ENCODE measurements at regions not wholly inside any gene's neighbourhood (a gene's known extent, or its start where the extent isn't known, plus 50 kb on each side); places are given as distances from the start of the nearest gene placed in this dataset.
"Not testable (repeated sequence)": the region's sequence is repeated elsewhere in the genome, so short reads cannot be mapped to it uniquely, and the experiment has no call there.

GRCh38 chr6:78538002-78538401 is 329.3 kb upstream of the IRAK1BP1 start:
- H3K27me3 ChIP-seq (ENCODE audit: insufficient read depth, low read length, poor library complexity): no peaks in the 10 kb centered on the region
- no peak overlapping the region for H3K9ac ChIP-seq (ENCODE audit: low read depth, low read length)
- no peaks in the 10 kb centered on the region for H3K9me3 ChIP-seq (ENCODE audit: insufficient read depth, low read length, severe bottlenecking)
- no peaks in the 10 kb centered on the region for H3K36me3 ChIP-seq (ENCODE audit: insufficient read depth, low read length)
- no peak overlapping the region for H3K27ac ChIP-seq (ENCODE audit: low read length)
- no peak for DNase-seq
- H3K79me2 ChIP-seq (ENCODE audit: insufficient read depth, low read length): no peaks in the 10 kb centered on the region
- no peak overlapping the region for H3K4me2 ChIP-seq (ENCODE audit: insufficient read depth, low read length)
- no peaks in the 10 kb centered on the region for H4K20me1 ChIP-seq (ENCODE audit: insufficient read depth, low read length)
- no peak overlapping the region for H2AFZ ChIP-seq (ENCODE audit: low read depth, low read length)
- no peaks in the 10 kb centered on the region for H3K4me1 ChIP-seq (ENCODE audit: insufficient read depth, low read length)
- ATAC-seq (ENCODE audit: insufficient read depth, low read depth): no peak
- no peak for TF ChIP-seq EZH2 (IDR thresholded peaks at IDR 0.05; ENCODE audit: borderline replicate concordance, low read depth, low read length, severe bottlenecking)
- H3K4me3 ChIP-seq (ENCODE audit: low read depth in 1 of 2, low read length in 2 of 2): no peak overlapping the region

- not testable (repeated sequence) for H3K4me1 ChIP-seq (ENCODE audit: insufficient read depth, low read length); ATAC-seq (ENCODE audit: insufficient read depth, low read depth); H3K27me3 ChIP-seq (ENCODE audit: insufficient read depth, low read length, poor library complexity); H3K36me3 ChIP-seq (ENCODE audit: insufficient read depth, low read length); H2AFZ ChIP-seq (ENCODE audit: low read depth, low read length); H3K4me2 ChIP-seq (ENCODE audit: insufficient read depth, low read length); H4K20me1 ChIP-seq (ENCODE audit: insufficient read depth, low read length); H3K27ac ChIP-seq (ENCODE audit: low read length); H3K9me3 ChIP-seq (ENCODE audit: insufficient read depth, low read length, severe bottlenecking); DNase-seq; H3K79me2 ChIP-seq (ENCODE audit: insufficient read depth, low read length); H3K9ac ChIP-seq (ENCODE audit: low read depth, low read length); H3K4me3 ChIP-seq (ENCODE audit: low read depth in 1 of 2, low read length in 2 of 2)
Observed at GRCh38 chr6:78547636-78548035, 319.7 kb upstream of the IRAK1BP1 start.

GRCh38 chr6:78551361-78551760 is 316.0 kb upstream of the IRAK1BP1 start:
- DNase-seq (no peak), ATAC-seq (ENCODE audit: insufficient read depth, low read depth) (no peak)
- Histone ChIP-seq H3K79me2 (ENCODE audit: insufficient read depth, low read length) (no peaks in the 10 kb centered on the region), H3K27me3 (ENCODE audit: insufficient read depth, low read length, poor library complexity) (no peaks in the 10 kb centered on the region), H3K4me2 (ENCODE audit: insufficient read depth, low read length) (no peak overlapping the region), H3K4me3 (ENCODE audit: low read depth in 1 of 2, low read length in 2 of 2) (no peak overlapping the region), H3K9ac (ENCODE audit: low read depth, low read length) (no peak overlapping the region), H3K9me3 (ENCODE audit: insufficient read depth, low read length, severe bottlenecking) (peaks cover 15% of the 10 kb centered on the region), H3K27ac (ENCODE audit: low read length) (no peak overlapping the region), H3K4me1 (ENCODE audit: insufficient read depth, low read length) (no peaks in the 10 kb centered on the region), H3K36me3 (ENCODE audit: insufficient read depth, low read length) (no peaks in the 10 kb centered on the region), H4K20me1 (ENCODE audit: insufficient read depth, low read length) (no peaks in the 10 kb centered on the region), H2AFZ (ENCODE audit: low read depth, low read length) (no peak overlapping the region)
- no peak for TF ChIP-seq EZH2 (IDR thresholded peaks at IDR 0.05; ENCODE audit: borderline replicate concordance, low read depth, low read length, severe bottlenecking)
- TF ChIP-seq CTCF (IDR thresholded peaks at IDR 0.05; ENCODE audit: borderline replicate concordance, extremely low read depth, low read length, poor library complexity, severe bottlenecking): no peak

- Histone ChIP-seq H2AFZ (ENCODE audit: low read depth, low read length) (no peak overlapping the region), H3K27me3 (ENCODE audit: insufficient read depth, low read length, poor library complexity) (no peaks in the 10 kb centered on the region), H3K79me2 (ENCODE audit: insufficient read depth, low read length) (no peaks in the 10 kb centered on the region), H3K36me3 (ENCODE audit: insufficient read depth, low read length) (no peaks in the 10 kb centered on the region), H3K9ac (ENCODE audit: low read depth, low read length) (no peak overlapping the region), H3K4me2 (ENCODE audit: insufficient read depth, low read length) (no peak overlapping the region), H3K4me3 (ENCODE audit: low read depth in 1 of 2, low read length in 2 of 2) (no peak overlapping the region), H3K9me3 (ENCODE audit: insufficient read depth, low read length, severe bottlenecking) (peaks cover 19% of the 10 kb centered on the region), H4K20me1 (ENCODE audit: insufficient read depth, low read length) (no peaks in the 10 kb centered on the region), H3K27ac (ENCODE audit: low read length) (no peak overlapping the region), H3K4me1 (ENCODE audit: insufficient read depth, low read length) (no peaks in the 10 kb centered on the region)
- ATAC-seq (ENCODE audit: insufficient read depth, low read depth): no peak
- TF ChIP-seq CTCF (IDR thresholded peaks at IDR 0.05; ENCODE audit: borderline replicate concordance, extremely low read depth, low read length, poor library complexity, severe bottlenecking) (no peak), EZH2 (IDR thresholded peaks at IDR 0.05; ENCODE audit: borderline replicate concordance, low read depth, low read length, severe bottlenecking) (no peak)
- no peak for DNase-seq
Observed at GRCh38 chr6:78552435-78552834, 314.9 kb upstream of the IRAK1BP1 start.

Data from DND-41 (cell line).